Stimulated activated CD4-positive, alpha-beta T cell treated with anti-CD3 and anti-CD28 coated beads, Interleukin-15, amount 100 ng/mL, for 24 hours (primary cell): ENCODE measurements at regions not wholly inside any gene's neighbourhood (a gene's known extent, or its start where the extent isn't known, plus 50 kb on each side); places are given as distances from the start of the nearest gene placed in this dataset.

ENCODE experiments used
- DNase-seq: peaks from one replicate; pipeline ENCODE4 v3.0.0-alpha.2; 2020

DNA sequence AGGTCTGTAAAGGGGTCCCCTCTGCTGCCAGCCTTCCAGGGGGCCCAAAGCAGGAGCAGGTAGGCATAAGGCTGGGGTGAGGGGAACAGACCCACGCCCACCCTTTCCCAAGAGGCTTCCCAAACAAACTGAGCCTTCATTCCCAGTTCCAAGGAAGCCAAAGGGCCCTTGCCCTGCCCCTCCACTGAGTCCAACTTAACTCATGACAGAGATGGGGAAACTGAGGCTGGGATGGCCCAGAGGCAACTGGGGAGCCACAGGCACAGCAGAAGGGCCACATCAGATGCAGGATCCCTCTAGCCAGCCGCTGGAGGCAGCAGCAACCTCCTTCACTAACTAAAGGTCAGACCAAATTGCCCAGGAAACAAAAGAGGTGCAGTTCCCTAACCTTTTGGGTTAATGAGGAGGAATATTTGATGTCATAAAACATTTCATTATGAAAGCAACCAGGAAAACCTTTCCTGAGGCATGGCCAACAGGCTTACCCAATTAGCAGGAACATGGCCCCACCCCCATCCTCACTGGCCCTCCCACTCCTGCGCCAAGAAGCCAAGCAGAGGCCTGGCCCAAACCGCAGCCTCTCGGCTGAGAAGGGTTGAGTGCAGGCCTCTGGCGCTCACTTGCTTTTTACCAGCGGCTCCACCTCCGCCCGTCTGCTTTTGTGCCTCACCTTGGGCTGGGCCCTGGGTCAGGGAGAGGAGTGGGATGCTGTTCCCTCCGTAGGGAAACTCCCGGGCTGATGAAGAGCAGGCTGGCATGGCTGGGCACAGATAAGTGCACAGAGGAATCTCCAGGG, 293.5 kb upstream of the RTL1 start:
- no peak for DNase-seq

GRCh38 chr14:101197595-101198397, 294.3 kb upstream of the RTL1 start:
- no peak for DNase-seq

- DNase-seq, result no peak
These were observed 295.0 kb upstream of the RTL1 start for GRCh38 chr14:101198398-101199027.

DNA sequence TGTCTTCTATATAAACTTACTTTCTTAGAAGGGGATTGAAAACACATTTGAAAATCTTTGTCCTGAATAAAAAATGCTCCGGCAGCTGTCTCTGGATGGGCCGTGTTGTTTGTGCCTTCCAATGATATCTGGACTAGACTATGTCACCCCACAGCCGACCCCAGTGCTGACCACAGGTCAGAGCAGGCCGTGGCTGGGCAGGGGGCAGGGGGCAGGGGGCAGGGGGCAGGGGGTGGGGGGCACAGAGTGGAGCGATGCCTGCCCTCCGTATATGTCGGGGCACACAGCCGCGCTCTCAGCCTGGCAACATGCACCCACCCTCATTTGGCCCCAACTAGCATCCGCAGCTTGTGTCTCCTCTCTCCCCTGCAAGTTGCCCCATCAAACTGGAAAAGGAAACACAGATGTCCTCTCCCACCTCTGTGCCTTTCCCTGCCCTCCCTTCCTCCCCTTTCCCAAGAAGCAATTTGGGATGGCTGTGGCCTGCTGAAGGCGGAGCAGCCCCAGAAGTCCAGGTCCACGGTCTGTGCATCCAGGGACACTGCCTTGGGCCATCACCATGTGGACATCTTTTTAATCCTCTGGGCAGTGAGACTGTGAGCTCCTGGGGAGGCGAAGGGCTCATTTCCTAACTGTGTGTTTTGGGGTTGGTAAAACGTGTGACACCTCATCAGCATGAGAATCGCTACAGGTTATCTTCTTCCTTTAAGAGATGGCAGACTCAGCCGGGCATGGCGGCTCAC, 295.7 kb upstream of the RTL1 start:
- DNase-seq, result no peak

- DNase-seq, result no peak
These were observed 296.6 kb upstream of the RTL1 start for GRCh38 chr14:101200008-101200649.

GRCh38 chr14:101200650-101201516, 297.4 kb upstream of the RTL1 start:
- DNase-seq, result no peak

DNA sequence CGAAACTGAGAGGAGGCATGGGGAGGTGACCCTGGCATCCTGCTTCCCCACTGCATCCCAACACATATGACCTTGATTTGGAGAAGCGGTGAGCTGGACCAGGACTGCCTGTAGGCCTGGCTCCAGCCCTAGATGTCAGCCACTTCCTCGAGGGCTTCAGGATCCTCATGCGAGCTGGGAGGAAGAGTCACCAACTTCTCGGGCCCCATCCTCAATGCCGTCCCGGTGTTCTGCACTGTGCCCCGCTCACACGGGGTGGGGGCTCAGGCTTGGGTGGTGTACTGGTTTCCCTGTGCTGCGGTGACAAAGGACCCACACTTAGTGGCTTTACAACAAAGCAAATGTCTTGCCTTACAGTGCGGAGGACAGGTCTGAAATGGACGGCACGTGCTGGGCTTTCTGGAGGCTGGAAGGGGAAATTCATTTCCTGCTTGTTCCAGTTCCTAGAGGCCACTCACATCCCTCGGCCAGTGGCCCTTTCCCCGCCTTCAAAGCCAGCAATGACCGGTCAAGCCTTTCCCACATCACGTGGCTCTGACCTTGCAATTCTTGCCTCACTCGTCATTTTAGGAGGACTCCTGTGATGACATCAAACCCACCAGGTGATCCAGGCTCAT, 298.1 kb upstream of the RTL1 start:
- no peak for DNase-seq

DNA sequence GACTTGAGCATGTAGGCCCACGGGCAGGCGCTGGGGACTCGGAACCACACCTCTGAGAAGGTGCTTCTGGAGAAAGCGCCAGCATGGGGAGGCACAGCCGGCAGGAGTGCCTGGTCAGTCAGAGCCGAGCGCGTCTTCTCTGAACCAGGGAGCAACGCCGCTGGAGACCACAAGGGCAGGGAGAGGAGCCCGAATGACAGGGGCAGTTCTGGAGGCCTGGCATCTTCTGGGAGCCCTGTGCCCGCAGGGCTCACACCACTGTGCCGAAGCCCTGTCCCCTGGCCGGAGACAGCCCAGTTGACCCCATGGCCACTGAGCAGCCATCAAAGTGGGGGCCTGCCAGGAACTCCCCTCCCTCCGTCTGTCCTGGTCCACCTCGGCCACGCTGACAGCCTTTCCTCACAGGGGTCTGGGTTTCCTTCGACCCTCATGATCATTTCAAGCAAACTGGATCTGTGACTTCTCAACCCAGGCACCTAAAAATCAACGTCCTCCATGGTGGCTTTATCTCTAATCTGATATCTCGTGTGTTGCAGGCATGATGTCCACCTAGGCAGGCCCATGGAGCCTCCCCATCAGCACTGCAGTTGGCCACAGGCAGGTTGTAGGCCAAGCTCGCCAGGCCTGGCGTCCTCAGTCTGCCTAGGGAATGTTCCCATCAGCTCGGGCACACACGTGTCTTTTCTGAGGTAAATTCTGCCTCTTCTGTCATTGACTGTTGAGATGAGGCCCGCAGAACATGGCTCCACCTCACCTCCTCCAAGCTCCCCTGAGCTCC, 299.3 kb upstream of the RTL1 start:
- DNase-seq, result no peak

DNA sequence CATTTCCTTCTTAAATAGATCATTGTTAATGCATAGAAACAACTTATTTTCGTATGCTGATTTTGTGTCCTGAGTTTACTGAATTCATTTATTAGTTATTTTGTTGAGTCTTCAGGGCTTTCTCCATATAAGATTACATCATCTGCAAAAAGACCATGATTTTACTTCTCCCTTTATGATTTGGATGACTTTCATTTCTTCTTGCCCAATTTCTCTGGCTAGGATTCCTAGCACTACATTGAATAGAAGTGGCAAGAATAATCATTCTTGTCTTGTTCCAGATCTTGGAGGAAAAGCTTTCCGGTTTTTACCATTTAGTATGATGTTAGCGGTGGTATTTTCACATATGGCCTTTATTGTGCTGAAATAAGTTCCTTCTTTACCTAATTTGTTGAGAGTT, 303.0 kb upstream of the RTL1 start:
- no peak for DNase-seq

DNA sequence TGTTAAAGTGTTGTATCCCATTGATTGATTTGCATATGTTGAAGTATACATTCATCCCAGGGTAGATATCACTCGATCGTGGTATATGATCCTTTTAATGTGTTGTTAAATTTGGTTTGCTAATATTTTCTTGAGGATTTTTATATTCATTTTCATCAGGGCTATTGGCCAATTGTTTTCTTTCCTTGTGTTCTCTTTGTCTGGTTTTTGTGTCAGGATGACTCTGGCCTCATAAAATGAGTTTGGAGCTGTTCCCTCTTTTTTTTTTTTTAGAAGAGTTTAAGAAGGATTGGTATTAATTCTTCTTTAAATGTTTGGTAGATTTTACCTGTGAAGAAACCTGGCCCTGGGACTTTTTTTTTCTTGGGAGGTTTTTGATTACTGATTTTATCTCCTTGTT, 303.5 kb upstream of the RTL1 start:
- no peak for DNase-seq

GRCh38 chr14:101207897-101208296, 304.4 kb upstream of the RTL1 start:
- no peak for DNase-seq

DNA sequence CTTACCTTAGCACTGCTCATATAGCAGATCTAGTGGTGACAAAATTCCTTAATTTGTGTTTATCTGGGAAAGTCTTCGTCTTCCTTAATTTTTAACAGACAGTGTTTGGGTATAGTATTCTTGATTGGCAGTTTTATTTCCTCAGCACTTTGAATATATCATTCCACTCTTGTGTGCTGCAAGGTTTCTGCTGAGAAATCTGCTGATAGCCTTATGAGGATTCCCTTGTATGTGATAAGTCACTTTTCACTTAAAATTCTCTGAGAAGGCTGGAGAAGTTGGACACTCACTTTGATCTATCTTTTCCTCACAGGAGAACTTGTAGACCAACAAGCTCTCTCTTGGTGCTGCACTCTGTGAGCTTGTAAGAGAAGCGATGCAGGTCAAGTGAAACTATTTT, 306.1 kb upstream of the RTL1 start:
- no peak for DNase-seq

GRCh38 chr14:101215266-101215665, 311.7 kb upstream of the RTL1 start:
- DNase-seq, result no peak

DNA sequence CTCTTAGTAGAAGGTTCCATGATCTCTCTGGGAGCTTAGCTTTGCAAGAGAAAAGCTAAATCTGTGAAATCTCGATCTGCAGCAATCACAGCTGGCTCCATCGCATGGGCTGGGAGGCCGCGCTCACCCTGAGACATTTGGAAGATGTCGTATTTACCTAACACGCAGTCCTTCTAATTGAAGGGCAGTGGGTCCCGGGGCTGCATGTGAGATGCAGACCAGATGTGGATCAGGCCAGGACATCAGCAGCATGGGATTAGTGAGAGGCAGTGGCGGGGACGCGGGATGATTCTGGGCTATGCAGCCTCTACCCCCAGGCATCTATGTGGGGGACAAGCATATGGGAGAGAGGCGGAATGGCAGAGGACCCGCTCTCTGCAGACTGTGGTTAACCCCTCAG, 312.4 kb upstream of the RTL1 start:
- DNase-seq, result no peak

- DNase-seq, result no peak
These were observed 313.0 kb upstream of the RTL1 start for GRCh38 chr14:101216366-101217079.

DNA sequence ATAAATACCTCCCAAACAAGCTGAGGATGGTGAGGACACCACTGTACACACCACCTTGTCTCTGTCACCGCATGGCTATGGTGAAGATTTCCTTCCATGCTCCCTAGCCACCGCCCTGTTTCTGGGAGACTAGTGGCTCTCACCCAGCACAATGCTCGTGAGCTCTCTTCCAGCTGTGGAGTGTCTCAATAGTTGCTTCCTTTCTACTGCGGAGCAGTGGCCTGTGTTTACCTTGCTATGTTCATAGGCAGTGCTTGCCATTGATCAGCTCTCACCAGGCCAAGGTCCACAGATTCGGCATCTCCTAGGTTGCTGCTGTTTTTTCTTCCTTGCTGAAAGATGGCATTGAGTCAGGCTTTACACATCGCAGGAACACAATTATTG, 313.6 kb upstream of the RTL1 start:
- DNase-seq, result no peak

DNA sequence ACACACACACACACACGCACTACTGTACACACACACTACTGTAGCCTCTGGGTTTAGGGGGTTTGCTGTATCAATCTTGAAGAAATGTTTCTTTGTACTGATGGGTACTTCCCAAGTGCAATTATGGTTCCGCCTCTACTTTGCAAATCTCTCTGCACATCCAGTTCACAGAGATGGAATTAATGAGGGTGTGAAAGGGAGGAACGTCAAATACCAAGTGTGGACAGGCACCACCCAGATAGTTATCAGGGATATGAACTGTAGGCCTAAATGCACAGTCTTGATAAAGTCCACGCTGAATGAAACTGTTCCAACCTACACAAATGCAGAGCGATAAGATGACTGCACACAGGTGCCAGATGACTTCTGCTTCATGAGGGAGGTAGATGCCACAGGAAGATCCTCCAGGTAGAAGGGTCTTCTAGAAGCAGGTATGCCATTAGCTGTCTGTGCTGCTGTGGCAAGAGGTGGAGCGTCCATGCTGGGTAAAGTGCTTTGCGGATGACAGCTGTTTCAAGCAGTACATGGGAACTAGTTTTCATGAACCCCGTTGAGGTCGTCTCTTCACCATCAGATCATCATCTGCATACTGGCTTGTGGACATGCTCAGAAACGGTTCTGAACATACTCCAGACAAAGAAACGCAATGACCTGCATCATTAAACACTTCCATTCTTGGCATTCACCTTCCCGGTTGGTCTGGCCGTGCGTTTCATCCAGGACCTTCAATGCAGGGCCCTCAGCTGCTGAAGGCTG, 314.3 kb upstream of the RTL1 start:
- DNase-seq, result no peak

DNA sequence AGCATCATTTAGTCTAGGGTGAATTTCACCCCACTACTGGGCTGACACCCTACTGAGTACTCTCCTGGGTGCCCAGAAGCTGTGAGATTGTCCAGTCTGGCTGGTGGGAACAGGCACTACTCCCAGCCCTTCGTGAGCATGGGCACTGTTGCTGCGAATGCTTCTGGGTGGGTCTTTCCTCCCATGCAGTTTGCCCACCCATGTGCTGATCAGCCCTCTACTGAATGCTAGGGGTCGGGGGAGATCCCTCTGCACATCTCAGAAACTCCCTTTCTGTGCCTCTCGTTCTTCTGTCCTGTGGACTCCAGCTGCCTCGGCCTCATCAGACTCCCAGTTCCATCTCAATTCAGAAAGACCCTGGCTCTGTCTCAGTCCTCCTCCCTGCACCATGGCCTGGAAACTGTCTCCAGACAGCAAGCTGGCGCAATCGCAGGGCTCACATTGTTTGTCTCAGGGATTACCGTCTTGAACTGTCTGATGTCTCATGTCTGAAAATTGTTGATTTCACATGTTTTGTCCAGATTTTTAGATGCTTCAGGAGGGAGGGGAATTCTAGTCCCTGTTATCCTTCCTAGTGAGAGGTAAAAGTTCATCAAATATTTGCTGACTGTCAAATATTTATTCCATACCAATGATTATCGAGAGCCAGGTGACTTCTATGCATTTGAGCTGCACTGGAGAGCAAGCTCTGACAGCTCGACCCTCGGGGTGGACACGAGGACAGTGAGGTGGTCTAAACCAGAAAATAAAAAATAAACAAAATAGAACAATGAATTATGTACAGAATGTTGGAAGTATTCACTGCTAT, 316.6 kb upstream of the RTL1 start:
- DNase-seq, result no peak
